ENCODE measurements at regions not wholly inside any gene's neighbourhood (a gene's known extent, or its start where the extent isn't known, plus 50 kb on each side); places are given as distances from the start of the nearest gene placed in this dataset.
"Not testable (repeated sequence)": the region's sequence is repeated elsewhere in the genome, so short reads cannot be mapped to it uniquely, and the experiment has no call there.

DNA sequence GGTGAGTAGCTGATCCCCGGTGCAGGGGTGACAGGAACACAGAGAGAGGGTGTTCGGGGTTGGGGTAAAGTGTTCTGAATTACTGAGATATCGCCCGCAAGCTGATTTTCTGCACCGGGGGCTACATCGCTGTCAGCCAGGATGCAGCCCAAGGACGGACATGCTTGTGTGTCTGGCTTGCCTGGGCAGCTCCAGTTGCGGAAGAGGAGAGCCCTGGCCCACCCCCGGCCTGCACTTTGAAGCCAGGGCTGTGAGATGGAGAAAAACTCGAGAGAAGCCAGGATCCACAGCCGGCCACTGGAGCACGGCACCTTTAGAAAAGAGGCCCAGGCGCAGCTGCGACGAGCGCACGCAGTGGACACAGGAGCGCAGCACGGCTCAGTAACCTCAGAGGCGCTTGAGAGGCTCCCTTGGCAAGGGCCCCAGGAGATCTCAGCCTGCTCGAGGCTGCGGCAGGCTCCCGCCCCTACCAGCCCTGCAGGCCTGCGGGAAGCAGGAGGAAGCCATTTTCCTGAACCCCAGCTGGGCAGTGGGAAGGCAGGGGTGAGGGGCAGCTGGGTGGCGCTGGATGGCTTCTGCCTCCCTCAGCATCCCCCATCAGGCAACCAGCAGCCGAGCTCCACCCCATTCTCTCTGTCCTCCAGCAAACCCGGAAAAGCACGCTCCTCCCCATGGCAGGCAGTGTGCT is 59.2 kb downstream of the C9orf50 start:
- DNase-seq (ENCODE audit: low spot score), result no peak

DNA sequence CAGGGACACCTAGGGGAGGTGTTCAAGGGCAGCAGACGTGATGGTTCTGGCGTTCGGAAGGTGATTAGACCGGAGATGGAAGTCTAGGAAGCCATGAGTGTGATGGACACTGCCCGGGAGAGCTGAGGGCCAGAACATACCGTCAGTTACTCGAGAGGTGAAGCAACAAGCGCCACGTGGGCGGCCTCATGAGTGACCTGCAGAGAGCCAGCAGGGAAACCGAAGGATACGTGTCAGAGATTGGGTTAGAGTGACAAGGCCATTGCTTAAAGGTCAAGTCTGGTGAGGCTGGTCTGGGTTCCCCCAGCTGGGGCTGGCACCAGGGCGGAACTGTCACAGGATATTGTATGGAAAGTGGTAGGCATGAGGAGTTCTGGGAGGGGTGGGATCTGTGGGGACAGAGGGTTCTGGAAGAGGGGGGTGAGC is 60.0 kb downstream of the C9orf50 start:
- no peak for DNase-seq (ENCODE audit: low spot score)

DNA sequence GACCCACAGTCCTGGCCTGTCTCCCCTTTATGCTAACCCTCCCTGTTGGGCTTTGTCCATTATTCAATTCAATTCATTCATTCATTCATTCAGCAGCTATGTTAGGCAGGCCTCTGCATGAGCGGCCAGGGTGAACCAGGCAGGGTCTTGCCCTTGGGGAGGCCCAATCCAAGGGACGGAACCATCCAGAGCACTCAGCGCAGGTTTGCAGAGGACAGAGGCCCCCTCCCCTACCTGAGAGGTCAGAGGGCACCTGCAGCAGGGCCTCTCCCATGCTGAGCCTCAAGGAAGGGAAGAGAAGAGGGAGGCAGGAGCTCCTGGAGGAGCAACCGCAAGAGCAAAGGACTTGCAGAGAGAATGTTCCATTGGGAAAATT is 61.4 kb downstream of the C9orf50 start:
- DNase-seq (ENCODE audit: low spot score), result no peak

GRCh38 chr9:129558551-129559505 is 62.1 kb downstream of the C9orf50 start:
- DNase-seq (ENCODE audit: low spot score), result no peak

DNA sequence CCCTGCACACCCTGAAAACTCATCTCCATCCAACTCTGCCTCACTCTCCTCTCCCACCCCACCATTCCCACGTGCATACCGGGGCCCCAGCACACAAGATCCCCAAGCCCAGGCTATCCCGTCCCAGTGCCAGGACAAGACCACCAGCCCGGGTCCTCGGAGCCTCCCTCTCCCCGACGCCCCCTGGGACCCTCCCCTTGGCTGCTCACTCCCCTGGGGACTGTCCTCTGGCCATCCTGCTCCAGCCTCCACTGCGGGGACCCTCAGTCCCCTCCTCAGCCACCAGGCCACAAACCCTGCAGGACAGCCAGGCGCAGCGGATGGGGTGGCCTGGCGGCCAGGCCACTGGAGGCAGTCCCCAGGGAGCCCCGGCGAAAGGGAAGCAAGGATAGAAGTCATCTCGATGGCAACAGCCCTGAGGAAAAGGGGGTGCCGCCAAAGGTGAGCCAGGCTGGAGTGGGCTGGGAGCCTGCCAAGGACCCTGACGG is 62.8 kb downstream of the C9orf50 start:
- no peak for DNase-seq (ENCODE audit: low spot score)

DNA sequence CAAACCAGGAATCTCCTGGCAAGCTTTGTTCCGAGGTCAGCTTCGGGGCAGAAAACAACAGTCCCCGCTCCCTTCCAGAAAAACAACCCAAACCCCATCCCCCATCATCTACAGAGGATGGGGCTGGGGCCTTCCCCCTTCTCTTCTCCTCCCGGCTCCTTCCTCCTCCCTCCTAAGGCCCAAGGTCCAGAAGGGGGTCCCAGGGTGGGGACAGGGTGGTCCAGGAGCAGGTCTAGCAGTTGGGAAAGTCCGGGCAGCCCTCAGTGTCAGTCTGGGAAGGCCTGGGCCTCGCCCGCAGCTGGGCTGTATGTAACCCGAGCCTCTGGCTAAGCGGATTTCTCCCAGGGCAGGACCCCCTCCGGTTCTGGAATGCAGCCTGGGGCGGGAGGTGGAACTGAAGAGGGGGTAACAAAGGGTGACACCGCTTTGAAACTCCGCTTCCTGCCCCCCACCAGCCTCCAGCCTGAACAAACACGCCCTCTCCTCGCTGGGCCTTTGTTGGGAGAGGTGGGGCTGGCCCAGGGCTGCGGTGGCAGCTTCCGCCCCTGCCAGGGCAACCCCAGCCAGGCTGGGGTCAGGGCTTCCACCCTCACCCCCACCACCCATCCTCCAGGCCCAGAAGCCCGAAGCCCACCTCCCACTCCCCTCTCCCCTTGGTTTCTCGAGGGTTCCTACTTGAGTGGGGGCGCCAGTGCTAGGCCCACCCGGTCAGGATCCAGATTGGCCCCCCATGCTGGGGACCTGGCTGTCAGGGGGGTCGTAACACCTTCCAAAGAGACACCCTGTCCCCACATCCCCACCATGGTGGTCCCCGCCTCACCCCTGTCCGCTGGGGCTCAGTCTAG is 63.5 kb downstream of the C9orf50 start:
- peak; percentile 84 for DNase-seq (ENCODE audit: low spot score)

DNA sequence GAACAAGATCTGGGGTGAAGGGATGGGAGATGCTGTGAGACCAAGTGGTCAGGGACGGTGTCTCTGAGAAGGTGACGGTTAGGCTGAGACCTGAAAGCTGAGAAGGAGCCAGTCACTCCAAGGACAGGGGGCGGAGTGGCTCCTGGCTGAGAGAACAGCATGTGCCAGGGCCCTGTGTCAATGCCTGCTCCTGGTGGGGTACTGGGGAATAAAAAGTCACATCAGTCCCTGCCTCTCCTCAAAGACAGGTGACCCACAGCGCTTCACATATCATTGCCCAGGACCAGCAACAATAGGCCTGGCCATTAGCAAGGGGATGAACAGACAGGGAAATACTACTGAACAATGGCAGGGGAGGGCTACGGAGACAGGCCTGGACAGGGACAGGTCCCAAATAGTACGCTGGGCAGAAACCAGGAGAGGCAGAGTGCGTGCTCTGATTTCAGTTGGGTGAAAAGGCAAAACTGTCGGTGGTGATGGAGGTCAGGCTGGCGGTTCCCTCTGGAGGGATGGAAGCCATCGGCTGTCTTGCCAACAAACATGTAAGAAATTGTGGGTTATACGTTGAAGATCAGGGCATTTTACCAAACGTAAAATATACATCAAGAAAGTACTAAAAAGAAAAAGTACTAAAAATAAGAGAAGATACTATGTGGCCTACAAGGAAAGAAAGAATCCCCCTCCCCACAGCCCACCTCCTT is 64.3 kb downstream of the C9orf50 start:
- no peak for DNase-seq (ENCODE audit: low spot score)

GRCh38 chr9:129555512-129556215 is 65.2 kb downstream of the C9orf50 start:
- no peak for DNase-seq (ENCODE audit: low spot score)

- peak; percentile 48 for DNase-seq (ENCODE audit: low spot score)
Measured at GRCh38 chr9:129554649-129555048, 66.3 kb downstream of the C9orf50 start.

DNA sequence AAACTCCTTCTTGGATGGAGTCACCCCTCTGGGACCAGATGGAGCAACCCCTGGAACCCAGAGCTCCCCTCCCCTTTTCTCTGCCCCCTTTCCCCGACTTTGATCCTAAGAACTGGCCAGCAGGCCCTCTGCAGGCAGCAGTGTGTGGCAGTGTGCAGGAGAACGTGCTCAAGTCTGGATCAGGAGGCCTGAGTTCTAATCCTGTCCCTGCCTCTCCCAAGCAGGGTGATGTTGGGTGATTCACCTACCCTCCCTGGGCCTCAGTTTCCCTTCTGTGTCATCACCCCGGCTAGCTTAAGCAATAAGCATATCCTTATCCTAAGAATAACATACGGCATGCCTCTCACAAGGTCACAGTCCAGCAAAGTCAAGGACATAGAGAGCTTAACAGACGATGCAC is 67.6 kb downstream of the C9orf50 start:
- DNase-seq (ENCODE audit: low spot score), result no peak

DNA sequence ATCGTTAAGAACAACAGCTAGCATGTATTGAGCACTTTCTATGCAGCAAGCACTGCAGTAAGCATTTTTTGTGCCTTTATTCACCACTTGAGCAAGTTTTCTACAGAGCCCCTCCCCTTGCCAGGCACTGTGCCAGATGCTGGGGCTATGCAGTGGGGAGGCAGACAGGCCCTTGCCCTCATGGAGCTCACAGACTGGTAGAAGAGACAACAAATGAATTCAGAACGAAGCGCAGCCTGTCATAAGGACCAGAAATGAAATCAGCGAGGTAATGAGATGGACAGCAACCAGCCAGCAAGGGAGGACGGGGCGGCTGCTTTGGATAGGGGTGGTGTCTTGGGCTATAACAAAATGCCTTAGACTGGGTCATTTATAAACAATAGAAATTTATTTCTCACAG is 68.8 kb downstream of the C9orf50 start:
- DNase-seq (ENCODE audit: low spot score), result peak; percentile 56

GRCh38 chr9:129551393-129551973 is 69.4 kb downstream of the C9orf50 start:
- no peak for DNase-seq (ENCODE audit: low spot score)

DNA sequence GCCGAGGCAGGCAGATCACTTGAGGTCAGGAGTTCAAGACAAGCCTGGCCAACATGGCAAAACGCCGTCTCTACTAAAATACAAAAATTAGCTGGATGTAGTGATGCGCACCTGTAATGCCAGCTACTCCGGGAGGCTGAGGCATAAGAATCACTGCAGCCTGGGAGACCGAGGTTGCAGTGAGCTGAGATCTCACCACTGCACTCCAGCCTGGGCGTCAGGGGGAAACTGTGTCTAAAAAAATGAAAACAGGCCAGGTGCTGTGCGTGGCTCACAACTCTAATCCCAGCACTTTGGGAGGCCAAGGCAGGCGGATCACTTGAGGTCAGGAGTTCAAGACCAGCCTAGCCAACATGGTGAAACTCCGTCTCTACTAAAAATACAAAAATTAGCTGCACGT is 69.9 kb downstream of the C9orf50 start:
- not testable (repeated sequence) for DNase-seq (ENCODE audit: low spot score)

DNA sequence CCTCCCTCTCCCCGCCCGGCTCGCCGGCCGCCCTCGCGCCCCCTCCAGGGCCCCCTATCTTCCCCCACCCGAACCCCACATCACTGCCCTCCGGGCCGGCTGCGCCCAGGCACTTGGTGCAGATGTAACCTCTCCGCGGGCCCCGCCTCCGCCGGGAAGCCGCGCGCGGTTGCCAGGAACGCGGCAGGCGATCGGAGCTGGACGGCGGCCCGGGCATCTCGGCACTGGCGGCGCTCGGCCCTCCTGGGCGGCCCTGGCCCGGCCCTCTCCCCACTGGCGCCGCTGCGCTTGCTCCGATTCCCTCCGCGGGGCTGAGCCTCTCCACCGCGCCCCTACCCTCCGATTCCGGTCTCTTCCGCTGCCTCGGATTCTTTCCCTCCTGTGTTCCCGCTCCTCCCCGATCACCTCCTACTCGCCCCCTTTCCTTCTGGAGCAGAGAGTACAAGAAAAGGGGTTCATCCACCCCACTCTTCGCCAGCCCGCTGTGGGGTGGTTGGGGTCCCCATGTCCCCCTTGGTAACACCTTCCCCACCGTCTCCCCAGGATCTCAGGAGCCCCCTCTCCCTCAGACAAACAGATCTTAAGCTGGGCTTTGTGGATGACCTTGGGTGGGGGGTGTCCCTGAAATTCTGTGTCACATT is 70.6 kb downstream of the C9orf50 start:
- DNase-seq (ENCODE audit: low spot score), result peak; percentile 89

- DNase-seq (ENCODE audit: low spot score), result no peak
Measured at GRCh38 chr9:129549684-129550083, 71.2 kb downstream of the C9orf50 start.

- DNase-seq (ENCODE audit: low spot score), result no peak
Measured at GRCh38 chr9:129549139-129549538, 71.8 kb downstream of the C9orf50 start.

DNA sequence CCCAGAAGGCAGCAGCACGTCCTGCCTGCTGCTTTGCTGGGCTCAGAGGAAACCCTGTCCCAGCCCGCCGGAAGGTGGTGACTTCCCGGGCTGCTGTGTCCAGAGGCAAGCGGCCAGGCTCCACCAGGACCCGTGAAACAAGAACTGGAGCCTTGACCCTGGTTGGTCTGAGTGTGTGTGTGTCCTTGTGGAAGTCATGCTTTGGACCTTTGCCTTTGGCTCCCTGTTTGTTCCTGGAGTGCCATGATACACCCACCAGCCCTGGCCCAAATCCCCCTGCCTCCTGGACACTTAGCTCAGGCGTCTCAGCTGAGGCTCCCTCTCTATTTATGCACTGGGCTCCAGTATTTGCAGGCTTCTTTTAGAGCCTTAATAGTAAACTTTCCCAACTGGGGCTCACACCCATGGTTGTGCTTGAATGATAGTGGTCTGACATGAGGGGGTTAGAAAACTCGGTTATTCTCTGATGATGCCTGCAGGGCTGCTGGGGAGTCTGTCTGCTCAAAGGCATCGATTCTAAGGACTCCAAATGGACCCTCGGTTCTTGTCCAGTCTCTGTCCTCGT is 72.2 kb downstream of the C9orf50 start:
- no peak for DNase-seq (ENCODE audit: low spot score)

DNA sequence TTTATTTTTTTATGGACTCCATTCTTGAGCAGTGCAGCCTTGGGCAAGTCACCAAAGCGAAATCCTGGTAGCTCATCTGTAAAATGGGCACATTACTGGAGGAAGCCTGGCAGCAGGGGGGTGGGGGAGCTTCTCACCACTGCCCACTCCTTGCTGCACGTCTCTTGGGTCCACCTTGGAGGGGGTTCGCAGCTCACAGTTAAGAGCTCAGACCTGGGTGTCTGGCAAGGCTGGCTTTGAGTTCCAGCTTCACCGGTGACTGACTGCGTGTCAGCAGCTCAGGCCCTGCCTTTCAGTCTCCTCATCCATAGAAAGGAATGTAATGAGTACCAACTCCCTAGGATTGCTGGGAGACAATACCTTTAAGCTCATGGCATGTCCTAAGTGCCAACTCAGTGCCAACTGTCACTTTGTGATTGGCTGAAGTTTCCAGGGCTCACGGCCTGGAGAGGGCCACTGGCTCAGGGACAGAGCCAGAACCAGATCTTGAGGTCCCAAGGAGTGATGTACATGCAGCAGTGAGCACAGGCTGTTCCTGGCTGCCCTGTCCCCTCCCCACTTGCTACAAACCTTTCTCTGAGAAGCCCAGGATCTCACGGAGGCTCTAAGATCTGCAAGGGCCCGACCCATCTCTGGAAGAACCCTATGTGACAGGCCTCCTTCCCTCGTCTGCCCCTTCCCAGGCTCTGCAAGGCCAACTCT is 72.9 kb downstream of the C9orf50 start:
- DNase-seq (ENCODE audit: low spot score), result no peak

DNA sequence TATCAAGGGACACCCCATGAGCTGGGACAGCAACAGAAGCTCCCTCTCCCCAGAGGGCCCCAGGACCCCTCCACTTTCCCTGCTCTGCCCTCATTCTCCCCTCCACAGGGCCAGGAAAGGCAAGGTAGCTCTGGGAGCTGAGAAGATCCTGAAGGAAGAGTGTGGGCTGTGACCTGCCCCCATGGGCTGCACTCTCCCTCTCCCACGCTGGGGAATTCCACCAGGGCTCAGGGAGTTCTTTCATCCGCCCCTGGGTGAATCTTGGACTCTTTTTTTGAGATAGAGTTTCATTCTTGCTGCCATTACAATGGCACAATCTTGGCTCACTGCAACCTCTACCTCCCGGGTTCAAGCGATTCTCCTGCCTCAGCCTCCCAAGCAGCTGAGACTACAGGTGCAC is 73.8 kb downstream of the C9orf50 start:
- DNase-seq (ENCODE audit: low spot score), result no peak
